C4-2B (cell line): ENCODE measurements at regions not wholly inside any gene's neighbourhood (a gene's known extent, or its start where the extent isn't known, plus 50 kb on each side); places are given as distances from the start of the nearest gene placed in this dataset.

Experiments used
- H3K27ac ChIP-seq: fragments of 450-650 bp; 2 replicates; pipeline ENCODE4 v1.5.1; 2017
- CTCF ChIP-seq: fragments of 450-650 bp; conservative IDR thresholded peaks from 2 replicates; pipeline ENCODE4 v1.5.1; 2017; ENCODE audit warnings: mild to moderate bottlenecking
- ZFX ChIP-seq: fragments of 450-650 bp; IDR thresholded peaks from 2 replicates; pipeline ENCODE4 v1.6.1; 2017

- no peak overlapping the region for H3K27ac ChIP-seq
- TF ChIP-seq ZFX (no peak), CTCF (no peak)
These were observed 142.0 kb downstream of the PTPN20 start for GRCh38 chr10:47053081-47053798.

- TF ChIP-seq CTCF (no peak), ZFX (no peak)
- no peak overlapping the region for H3K27ac ChIP-seq
These were observed 143.7 kb downstream of the PTPN20 start for GRCh38 chr10:47054974-47055373.

GRCh38 chr10:47055386-47056246 lies 144.4 kb downstream of the PTPN20 start:
- H3K27ac ChIP-seq = no peak overlapping the region
- TF ChIP-seq CTCF (no peak), ZFX (no peak)

GRCh38 chr10:47056247-47056510 lies 145.0 kb downstream of the PTPN20 start:
- TF ChIP-seq CTCF (no peak), ZFX (no peak)
- H3K27ac ChIP-seq = no peak overlapping the region

GRCh38 chr10:47057471-47057870 lies 146.2 kb downstream of the PTPN20 start:
- no peak overlapping the region for H3K27ac ChIP-seq
- no peak for TF ChIP-seq CTCF

GRCh38 chr10:47058032-47058702 lies 146.9 kb downstream of the PTPN20 start:
- TF ChIP-seq CTCF = no peak
- no peak for TF ChIP-seq ZFX

GRCh38 chr10:47058961-47059391 lies 147.7 kb downstream of the PTPN20 start:
- TF ChIP-seq CTCF (no peak), ZFX (no peak)

More at GRCh38 chr10:47058032-47058702, 146.9 kb downstream of the PTPN20 start:
- no peak overlapping the region for H3K27ac ChIP-seq

More at GRCh38 chr10:47058961-47059391, 147.7 kb downstream of the PTPN20 start:
- H3K27ac ChIP-seq = no peak overlapping the region
